ENCODE measurements at regions not wholly inside any gene's neighbourhood (a gene's known extent, or its start where the extent isn't known, plus 50 kb on each side); places are given as distances from the start of the nearest gene placed in this dataset.
"Not testable (repeated sequence)": the region's sequence is repeated elsewhere in the genome, so short reads cannot be mapped to it uniquely, and the experiment has no call there.

DNA sequence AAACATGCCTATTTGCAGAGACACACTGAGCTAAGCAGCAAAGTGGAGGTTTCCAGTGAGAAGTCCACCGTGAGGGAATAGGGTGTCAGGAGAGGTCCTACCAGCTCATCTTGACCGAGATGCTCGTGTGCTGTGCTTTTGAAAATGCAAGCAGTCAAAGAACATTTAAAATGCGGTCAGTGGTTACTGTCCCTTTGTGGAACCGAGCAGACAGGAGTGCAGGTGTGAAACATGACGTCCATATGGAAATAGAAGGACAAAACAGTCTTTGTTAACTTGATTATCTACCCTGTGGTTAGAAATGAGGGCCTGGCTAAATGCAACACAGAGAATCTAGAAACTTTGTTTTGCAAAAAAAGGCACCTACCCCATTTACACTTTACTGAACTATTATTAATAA, 473.3 kb downstream of the SPATA31A6 start:
- DNase-seq = not testable (repeated sequence)

DNA sequence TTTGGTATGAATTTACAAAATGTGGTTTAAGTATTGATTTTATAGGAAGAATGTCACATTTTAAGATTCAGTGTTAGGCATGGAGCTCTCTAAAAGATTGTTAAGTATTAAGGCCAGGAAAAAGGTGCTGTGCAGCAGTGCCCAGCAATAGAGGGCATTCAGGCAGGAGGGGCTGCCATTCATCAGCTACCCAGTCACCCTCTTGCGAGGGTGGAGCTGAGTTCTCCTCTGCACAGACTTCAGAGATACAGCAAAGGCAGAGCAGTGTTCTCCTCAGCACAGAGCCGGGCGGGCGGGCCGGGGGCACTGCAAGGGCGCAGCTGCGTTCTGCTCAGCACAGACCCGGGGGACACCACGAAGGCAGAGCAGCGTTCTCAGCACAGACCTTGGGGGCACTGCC, 474.0 kb downstream of the SPATA31A6 start:
- not testable (repeated sequence) for DNase-seq

DNA sequence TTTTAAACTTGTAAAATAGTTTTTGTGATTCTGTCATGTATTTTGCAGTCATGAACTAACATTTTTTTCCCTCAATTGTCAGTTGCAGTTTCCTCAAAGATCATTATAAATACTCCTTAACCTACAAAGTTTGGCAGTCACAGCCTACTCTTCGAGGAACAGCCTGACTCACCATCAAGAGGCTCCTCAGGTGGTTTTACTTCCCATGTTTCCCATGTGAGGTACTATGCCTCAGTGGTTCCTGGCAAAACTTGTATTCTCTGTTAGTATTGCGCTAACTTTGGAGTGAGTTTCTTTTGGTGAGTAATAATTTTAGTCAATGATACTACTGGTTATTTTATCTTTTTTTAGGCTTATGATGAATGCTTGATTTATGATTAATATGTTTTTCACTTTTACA, 513.7 kb downstream of the SPATA31A6 start:
- not testable (repeated sequence) for DNase-seq

DNA sequence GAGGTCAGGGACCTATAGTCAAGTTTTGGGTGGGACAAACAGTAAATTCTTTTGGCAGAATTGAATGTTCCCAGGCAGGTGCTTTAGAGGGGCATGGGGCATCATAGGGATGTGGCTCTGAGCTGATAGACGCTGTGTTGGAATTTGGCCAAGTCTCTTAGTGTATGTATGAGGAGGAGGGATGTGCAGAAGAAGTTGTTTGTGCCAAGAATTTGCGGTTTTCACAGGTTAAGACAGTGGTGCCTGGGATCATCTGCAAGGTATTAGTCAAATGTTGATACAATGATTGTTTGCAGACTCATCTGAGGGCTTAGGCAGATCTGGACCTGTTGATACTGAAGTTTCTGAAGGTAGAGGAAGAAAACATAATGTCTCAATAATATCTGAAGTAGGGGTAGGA, 519.4 kb downstream of the SPATA31A6 start:
- DNase-seq = not testable (repeated sequence)

DNA sequence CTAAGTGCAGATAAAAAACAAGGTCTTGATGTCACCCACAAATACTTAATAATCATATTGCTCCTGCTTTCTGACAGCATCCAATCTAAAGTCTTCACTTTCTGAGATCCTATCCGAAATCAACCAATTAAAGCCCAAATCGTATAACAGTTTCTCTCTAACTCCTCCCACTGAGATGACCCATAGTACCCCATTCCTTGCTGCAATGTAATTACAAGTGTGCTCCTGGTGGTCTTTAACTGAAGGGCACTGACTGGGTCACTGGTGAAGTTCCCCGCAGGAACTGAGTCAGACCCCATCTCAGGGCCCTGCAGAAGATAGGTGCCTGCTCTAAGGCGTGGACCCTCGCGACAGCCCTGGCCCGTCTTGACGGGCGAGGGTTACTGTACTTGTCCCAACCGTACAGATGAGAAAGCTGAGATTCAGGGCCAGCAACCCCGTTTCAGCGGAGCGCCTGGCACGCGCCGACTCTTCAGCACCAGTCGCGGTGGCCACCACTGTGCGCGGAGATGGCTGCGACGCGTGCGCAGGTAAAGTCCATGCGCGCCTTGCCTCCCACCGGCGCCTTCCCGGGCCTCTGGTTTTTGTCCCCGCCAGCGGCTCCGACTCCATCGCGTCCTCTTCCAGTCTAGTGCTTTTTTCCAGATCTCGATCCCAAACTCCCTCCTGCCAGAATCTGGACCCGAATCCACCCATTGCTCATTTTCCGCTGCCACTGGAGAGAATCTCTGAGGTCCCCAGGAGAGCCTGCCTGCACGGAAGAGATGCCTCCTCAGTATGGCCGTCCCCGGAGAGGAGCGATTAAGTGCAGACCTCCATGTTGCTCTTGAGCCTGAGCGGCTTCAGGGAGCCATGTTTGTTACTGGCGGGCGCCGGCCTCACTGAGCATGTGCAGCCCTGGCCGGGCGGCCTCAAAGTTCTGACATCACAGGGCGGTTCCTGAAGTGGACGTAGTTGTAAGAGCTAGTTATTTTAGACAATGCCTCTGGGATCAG, 541.7 kb downstream of the SPATA31A6 start:
- not testable (repeated sequence) for DNase-seq

DNA sequence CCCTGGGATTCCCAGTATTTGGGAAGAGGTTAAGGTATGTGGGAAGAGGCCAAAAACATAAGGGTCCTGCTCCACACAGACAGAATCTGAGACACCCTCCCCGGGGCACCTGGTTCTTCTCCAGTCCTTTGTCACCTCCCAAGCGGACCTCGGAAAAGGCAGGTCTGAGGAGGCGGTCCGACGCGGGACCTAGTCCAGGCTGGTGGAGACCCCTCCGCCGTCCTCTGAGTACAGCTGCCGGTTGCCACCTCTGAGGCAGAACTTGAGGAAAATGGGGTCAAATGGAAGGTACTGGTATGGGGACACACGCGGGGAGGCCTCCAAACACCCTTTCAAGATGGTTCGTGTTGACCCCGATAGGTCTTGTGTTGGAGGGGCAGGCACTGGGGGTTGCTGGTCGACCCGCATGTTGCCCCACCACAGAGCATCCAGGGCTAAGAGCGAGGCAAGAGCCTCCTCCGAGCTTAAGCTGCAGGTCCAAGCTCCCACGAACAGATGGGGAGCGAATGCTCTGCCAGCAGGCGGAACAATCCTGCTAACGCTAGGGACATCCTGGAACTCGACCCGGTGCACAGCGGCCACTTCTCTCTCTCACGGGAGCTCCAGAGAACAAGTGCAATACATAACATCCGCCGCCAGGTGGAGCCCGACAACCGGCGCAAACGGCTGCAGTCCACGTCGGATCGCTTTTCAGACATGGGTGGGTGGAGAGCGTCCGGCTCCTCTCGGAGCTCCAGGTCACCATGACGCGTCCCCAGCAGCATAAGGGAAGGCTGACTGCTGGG, 559.8 kb downstream of the SPATA31A6 start:
- peak; percentile 38 for DNase-seq

DNA sequence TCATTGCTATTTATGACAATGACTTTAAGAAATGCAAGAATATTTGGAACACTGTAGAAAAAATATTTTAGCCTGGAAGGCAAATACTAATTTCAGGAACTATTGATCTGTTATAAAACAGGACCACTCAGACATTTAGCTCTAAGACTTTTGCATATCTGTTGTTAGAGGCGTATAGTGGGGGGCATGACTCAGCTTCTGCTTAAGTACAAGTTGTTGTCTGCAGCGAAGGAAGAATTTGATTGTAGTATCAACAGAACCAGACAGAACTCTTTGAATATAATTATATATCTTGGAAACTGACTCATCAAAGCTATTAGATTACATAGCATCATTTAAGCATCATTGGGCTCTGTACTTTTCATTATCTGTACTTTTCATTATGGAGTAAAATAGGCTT, 573.8 kb downstream of the SPATA31A6 start:
- not testable (repeated sequence) for DNase-seq

DNA sequence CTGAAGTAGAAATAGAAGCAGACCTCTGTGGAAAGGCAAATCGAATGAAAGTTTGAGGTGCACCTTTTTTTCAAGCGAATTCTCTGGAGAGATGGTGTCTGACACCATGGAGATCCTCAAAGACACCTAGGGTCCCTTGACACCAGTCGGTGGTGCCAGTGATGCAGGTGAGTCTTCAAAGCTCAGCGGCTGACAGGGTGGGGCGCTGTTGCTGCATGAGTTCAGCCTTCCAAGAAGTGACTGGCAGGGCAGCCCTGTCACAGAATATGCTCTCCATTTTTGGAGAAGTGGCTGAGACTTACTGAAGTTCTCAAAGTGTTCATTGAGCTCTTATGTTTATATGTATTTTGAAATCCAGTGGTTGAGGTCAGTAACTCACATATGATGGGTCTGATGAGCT, 575.9 kb downstream of the SPATA31A6 start:
- not testable (repeated sequence) for DNase-seq

DNA sequence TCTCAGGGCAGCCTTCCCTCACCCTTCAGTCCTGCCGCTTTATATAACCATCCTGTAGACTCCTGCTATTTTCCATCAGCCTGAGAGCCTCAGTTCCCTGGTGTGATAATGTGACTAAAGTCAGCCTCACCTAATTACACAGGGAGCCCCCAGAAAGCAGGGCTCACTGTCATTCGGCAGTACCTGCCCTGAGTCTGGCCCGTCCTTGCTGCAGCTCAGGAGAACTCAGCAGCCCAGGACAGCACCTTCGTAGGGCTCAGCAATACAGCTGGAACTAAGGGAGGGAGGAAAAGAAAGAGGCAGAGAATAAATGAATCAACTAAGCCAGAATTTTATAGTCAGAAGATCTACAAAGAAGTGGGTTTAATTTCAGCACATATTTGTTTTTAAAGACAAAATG, 598.7 kb downstream of the SPATA31A6 start:
- not testable (repeated sequence) for DNase-seq

DNA sequence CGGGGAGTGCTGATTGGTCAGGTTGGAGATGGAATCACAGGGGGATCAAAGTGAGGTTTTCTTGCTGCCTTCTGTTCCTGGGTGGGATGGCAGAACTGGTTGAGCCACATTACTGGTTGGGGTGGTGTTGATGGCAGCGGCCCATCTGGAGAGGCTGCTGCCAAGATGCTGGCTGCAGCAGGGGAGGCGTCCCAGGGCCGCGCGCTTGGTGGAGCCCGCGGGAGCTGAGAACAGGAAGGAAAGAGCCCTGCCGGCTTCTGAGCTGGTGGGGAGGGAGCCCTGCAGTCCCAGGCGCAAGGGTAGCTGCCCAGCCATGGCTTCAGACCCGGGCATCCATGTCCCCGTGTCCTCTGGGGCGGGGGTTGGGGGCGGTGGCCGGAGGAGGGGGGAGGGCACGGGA, 609.3 kb downstream of the SPATA31A6 start:
- DNase-seq = not testable (repeated sequence)

DNA sequence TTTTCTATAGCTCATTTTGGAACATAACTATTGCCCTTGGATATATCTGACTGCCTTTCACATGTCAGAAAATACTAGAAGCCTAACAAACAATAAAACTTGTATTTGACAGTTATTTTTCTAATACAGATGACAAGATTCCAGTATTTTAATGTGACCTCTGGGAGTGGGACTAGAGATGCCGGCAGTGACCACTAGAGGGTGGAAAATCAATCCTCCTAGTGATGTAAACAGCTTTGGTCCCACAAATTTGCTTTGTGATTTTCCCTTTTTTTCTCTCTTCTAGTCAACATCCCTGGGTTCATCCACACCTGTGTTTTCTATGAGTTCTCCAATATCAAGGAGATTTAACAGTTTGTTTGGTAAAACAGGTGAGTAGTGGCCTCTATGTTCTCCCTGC, 615.1 kb downstream of the SPATA31A6 start:
- not testable (repeated sequence) for DNase-seq

DNA sequence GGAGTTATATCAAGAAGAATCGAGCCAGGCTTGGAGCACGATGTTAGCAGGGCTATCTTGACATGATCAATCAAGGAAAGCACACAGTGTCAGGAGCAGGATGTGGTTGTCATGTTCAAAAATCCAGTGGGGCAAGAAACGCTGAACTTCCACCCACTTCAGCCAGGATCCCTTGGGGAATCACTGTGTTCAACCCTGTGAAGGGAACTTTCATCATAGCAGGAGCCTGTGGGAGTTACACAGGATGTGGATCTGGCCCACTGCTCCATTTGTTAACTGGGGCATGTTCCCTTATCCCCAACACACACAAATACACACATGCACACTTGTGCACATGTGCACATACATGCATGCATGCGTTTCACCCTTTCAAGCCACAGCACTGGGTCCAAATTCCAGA, 619.3 kb downstream of the SPATA31A6 start:
- DNase-seq = not testable (repeated sequence)

DNA sequence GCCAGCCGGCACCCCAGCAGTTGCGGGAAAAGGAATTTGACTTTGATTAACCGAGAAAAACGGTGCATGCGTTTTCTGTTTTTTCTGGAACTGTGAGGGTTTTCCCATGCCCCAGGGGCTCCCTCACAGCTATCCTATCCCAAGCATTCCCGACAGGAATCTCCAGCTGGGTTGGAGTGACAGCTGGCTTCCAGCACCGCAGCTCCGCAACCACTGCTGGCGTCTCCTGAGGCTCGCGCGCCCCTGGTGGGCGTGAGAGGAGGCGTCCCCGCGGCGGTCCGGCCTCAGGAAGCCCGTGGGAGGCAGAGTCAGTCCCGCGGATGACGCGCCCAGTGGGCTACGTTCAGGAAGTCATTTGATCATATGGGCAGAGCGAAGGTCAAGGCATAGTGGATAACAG, 623.2 kb downstream of the SPATA31A6 start:
- DNase-seq = not testable (repeated sequence)

DNA sequence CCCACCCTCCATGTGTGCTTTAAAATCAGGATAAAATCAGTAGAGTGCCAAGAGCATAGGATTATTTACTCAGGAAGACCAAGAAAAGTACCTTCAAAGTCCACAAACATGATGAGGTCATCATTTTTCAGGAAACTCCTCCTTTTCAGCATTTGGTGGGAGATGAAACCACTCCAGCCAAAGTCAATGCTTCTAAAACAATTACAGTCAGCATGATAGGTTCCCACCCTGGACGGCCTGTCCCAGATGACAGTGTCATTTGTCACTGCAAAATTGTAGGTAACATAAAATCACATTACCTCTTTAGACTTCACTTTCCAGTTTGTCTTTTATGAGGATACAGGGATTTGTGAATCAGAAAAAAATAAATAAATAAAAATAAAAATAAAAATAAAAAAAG, 638.0 kb downstream of the SPATA31A6 start:
- DNase-seq = not testable (repeated sequence)

DNA sequence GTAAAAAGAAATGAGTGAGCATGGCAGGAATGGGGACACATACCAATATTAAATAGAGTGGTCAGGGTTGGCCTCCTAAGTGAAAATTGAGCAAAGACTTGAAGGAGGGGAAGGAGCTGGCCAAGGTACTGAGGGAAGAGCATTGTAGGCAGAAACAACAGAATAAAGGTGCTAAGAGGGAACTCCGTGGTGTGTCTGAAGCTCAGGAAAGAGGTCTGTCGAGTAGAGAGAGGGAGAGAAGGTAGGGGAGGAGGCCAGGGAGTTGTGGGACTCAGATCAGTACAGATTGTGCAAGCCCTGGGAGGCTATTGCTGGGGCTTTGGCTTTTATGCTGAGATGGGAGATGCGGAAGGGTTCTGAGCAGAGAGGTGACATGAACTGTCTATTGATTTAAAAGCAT, 664.7 kb downstream of the SPATA31A6 start:
- not testable (repeated sequence) for DNase-seq

DNA sequence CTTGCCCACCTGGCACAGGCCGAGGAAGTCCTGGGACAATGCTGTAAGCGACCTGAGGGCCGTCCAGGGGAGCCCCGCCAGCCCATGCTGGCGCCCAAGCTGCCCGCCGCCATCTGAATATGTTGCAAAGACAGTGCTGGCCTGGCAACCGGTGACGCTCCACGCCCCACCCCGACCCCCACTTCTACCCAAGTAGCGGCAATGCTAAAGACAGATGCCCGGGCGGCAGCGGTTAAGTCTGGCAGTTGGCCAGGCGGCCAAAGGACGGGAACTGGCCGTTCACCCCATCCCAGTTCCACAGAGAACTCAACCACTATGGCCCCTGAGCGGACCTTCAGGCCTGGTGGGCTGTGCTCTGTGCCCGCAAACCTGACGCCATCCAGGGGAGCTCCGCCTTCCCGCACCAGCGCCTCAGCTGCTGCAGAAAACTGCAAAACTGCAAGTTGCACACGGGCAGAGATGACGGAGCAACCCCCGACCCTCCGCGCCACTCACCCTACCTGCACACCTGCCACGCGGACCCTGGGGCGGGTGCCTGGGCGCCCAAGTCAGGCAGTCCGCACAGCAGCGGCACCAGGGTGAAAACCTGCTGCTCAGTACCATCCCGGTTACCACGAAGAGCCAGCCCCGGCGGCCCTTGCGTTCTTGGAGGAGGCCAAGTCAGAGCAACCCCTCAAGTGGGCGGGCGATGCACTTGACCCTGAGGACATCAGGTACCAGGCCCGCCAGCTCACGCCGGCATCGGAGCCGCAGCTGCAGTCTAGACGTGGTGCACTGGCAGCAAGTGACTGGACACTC, 667.6 kb downstream of the SPATA31A6 start:
- not testable (repeated sequence) for DNase-seq

DNA sequence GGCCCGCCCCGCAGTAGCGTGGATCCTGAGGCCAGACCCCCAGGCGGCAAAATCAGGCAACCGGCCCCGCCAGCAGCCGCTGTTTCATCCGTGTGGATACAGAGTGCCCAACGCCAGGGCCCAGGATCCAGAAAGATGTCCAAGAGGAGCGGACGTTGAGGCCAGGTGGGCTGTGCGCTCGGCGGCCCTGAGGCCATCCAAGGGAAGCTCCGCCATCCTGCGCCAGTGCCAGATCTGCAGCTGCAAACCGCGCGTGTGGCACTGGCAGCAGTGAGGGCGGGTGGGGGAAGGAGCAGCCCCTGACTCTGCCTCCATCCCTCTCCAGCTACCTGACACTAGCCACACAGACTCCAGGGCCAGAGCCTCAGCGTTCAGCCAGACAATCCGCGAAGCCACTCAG, 668.2 kb downstream of the SPATA31A6 start:
- DNase-seq = not testable (repeated sequence)

DNA sequence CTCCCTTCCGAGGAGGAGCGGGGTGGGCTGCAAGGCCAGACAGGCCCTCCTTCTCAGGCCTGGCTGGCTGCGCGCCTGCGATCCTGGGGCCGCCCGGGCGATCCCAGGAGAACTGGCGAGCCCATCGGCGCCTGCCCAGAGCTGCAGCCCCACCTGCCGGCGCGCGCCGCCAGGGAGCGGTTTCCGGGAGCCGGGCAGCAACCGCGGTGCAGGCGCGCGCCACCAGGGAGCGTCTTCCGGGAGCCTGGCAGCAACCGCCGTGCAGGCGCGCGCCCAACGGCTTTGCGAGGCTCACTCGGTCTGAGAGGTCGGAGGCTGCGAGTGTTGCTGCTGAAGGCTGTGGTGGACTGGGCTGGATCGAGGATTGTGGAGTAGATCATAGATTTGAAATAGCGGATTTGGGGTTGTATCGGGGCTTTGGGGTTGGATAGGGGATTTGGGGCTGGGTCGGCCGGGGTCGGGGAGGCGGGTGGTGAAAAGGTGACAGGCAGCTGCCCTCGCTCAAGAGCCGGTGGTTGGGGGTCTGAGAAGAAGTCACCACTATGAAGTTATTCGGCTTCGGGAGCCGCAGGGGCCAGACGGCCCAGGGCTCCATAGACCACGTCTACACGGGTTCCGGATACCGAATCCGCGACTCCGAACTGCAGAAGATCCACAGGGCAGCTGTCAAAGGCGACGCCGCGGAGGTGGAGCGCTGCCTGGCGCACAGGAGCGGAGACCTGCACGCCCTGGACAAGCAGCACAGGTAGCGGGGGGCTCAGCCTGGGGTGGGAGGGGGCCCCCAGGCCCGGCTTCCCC, 668.9 kb downstream of the SPATA31A6 start:
- not testable (repeated sequence) for DNase-seq

DNA sequence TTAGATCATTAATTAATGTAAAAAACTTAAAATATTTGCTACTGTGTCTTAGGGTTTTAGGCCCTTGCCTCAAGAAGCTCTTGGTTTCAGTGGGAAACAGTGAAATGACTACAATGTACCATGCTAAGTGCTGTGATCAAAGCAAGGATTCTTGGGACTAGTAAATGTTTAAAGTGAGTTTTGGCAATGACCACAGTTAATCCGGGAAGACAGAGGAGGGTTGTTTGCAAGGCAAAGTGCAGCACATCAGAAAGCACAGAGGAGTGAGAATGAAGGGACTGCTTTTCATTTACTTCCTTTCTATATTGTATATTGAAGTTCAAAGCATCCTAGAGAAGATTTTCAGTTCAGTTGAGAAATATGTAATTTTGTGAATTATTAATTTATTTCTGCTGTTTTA, 676.7 kb downstream of the SPATA31A6 start:
- not testable (repeated sequence) for DNase-seq

DNA sequence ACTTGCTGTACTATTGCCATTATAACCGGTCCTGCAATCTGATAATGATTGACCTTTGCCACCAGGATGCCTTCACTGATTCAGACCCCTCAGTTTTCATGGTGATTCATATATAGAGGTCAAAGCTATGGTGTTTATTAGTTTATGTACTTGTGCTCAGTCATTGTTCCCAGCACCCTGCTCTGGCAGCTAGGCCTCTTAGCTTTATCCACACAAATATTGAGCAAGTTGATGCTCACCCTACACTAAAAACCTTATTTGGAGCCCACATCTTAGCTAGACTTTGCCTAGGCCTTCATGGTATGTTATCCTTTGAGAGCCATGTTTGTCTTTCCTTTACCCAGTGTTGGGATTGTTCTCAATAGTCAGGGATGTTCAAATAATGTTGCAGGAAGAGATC, 679.0 kb downstream of the SPATA31A6 start:
- not testable (repeated sequence) for DNase-seq
